Thymus (tissue), 11 donors: ENCODE measurements at regions not wholly inside any gene's neighbourhood (a gene's known extent, or its start where the extent isn't known, plus 50 kb on each side); places are given as distances from the start of the nearest gene placed in this dataset.

Experiments used
- DNase-seq, 9 donors: peaks; one replicate each; pipeline ENCODE4 v3.0.0-alpha.2; 2013; ENCODE audit warnings: low spot score in 9 of 9, low read depth in 6 of 9, missing footprints in 1 of 9
- H3K27ac ChIP-seq, 2 donors: one replicate each; pipeline ENCODE4 v1.5.1; 2013; ENCODE audit warnings: control low read depth in 1 of 2, low read depth in 1 of 2, low read length in 1 of 2, mild to moderate bottlenecking in 1 of 2, moderate library complexity in 1 of 2
- H3K27me3 ChIP-seq, 2 donors: one replicate each; pipeline ENCODE4 v1.5.1; 2013; ENCODE audit warnings: low read length in 1 of 2; ENCODE audit not compliant: control insufficient read depth in 2 of 2, insufficient read depth in 1 of 2
- H3K36me3 ChIP-seq, 2 donors: one replicate each; pipeline ENCODE4 v1.5.1; 2013; ENCODE audit warnings: low read length in 1 of 2, mild to moderate bottlenecking in 1 of 2, moderate library complexity in 1 of 2; ENCODE audit not compliant: control insufficient read depth in 2 of 2, insufficient read depth in 2 of 2
- H3K4me1 ChIP-seq, 2 donors: one replicate each; pipeline ENCODE4 v1.5.1; 2013; ENCODE audit warnings: low read length in 2 of 2; ENCODE audit not compliant: control insufficient read depth in 2 of 2, insufficient read depth in 2 of 2
- H3K4me3 ChIP-seq, 2 donors: one replicate each; pipeline ENCODE4 v1.5.1; 2013; ENCODE audit warnings: low read length in 2 of 2, control low read depth in 1 of 2, mild to moderate bottlenecking in 1 of 2
- H3K9me3 ChIP-seq, 2 donors: one replicate each; pipeline ENCODE4 v1.5.1; 2013; ENCODE audit warnings: low read length in 1 of 2, mild to moderate bottlenecking in 1 of 2; ENCODE audit not compliant: control insufficient read depth in 2 of 2, insufficient read depth in 1 of 2
- WGBS: extraction: QIAGEN DNeasy Blood & Tissue Kit; methylation state at CpG from one replicate; pipeline ENCODE4 v1.1.7; 2013; 5-methylcytosine and 5-hydroxymethylcytosine counted together
- donor health status: healthy.

DNA sequence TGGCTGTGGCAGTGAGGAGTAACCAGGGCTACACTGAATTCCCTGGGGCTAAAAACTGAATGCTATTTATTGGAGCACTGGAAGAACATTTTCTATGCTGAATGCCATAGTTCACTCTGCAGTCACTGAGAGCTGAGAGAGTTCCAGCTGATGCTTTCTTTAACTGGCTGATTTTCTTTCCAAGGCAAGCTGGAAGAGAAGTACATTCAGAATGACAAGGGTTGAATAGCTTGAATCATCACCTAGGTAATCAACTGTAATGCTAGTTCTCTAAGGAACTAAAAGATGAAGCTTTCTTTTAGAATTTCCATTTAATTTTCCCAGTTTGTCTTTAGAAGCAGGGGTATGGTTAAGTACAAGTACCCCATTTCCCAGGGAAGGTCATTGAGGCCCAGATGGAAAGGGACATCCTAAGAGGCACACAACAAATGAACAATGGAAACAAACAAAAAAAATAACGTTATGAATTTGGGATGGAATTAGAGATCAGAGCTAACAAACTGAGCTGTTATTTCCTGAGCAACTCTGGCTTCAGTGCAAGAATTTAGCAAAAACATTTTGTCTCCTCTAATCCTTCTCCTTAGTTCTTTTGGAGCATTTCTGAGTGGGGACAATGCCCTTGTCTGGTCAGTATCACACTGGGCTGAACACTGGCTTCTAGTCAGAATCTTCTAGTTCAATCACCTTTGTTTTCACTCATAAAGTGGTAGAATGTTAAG is 132.8 kb upstream of the REG3A start:
- Histone ChIP-seq H3K27me3 (no peaks in the 10 kb centered on the region), H3K4me3 (no peak overlapping the region), H3K9me3 (no peaks in the 10 kb centered on the region), H3K4me1 (no peaks in the 10 kb centered on the region), H3K36me3 (no peaks in the 10 kb centered on the region), H3K27ac (no peak overlapping the region)
- 69% methylated on average over 1 of the region's 1 CpG for WGBS
- no peak for DNase-seq

DNA sequence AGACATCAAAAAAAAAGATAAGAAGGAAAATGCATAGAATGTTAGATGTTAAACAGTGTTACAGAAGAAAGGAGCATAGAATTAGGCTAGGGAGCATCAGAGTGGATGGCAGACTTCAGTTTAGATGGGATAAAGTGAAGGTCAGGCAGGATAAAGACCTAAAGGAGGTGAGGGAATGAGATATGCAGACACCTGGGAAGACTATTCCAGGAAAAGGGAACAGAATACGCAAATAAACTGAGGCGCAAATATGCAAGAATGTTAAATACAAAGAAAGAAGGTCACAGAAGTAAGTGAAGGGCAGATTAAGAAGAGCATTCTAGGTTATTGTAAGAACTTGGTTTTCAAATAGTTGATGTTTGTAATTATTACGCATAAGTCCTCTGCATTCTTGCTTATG is 116.3 kb upstream of the REG3A start:
- Histone ChIP-seq H3K9me3 (no peaks in the 10 kb centered on the region), H3K4me3 (no peak overlapping the region), H3K27me3 (no peaks in the 10 kb centered on the region), H3K36me3 (no peaks in the 10 kb centered on the region), H3K27ac (no peak overlapping the region), H3K4me1 (no peaks in the 10 kb centered on the region)
- WGBS, result 94% methylated on average over 3 of the region's 3 CpGs
- DNase-seq, result no peak

DNA sequence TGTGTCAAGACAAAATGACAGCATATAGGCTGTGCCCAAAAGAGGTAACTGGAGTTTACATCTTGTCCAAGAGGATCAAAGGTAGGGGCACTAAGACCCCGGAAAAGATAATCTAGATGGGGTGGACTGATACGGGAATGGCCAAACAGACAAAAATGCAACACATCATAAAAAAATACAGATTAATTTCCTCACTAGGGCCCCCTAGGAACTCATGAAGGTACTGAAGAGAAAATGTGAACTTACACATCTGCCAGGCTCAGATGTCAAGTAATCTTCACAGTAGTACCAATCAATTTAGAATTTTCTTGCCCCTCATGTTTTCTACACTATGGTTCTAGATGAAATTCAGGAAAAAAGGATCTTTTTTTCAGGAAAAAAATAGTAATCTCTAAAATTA is 115.6 kb upstream of the REG3A start:
- 90% methylated on average over 2 of the region's 2 CpGs for WGBS
- no peak for DNase-seq
- Histone ChIP-seq H3K9me3 (no peaks in the 10 kb centered on the region), H3K27ac (no peak overlapping the region), H3K4me3 (no peak overlapping the region), H3K27me3 (no peaks in the 10 kb centered on the region), H3K4me1 (no peaks in the 10 kb centered on the region), H3K36me3 (no peaks in the 10 kb centered on the region)

DNA sequence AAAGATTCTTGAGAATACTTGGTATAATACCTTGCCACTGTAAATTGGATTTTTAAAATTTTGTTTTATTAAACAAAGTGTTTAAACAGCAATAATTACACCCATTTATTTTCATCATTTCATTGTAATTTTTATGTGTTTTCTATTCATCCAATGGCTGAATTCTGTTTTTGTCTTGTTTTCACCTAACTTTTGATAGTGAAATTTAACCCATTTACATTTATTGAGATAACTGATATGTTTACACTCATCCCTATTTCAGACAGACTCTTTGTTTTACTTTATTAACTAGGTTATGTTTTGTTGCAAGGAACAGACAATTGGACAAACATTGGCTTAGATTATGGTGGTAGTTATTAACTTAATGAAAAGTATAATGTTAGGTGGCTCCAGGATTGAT is 113.1 kb upstream of the REG3A start:
- no peak for DNase-seq
- Histone ChIP-seq H3K4me1 (no peaks in the 10 kb centered on the region), H3K27me3 (no peaks in the 10 kb centered on the region), H3K36me3 (no peaks in the 10 kb centered on the region), H3K9me3 (no peaks in the 10 kb centered on the region), H3K27ac (no peak overlapping the region), H3K4me3 (no peak overlapping the region)

DNA sequence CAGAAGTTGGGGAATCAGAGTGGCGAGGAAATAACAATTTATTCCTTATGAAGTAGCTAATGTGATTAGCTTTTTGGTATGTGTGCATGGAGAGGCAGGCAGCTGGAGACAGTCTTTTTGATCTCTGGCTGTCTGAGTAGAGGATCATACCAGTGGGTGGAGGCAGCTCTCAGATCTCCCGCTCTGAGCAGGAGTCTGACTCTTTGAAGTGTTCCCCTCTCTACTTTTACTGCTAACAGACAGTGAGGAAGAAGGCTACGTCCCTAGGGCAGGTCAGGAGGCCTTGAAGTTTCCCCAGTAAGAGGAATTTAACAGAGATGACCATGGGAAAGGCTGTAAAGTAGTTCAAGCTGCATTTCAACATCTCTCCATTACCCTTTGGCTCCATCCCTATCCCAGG is 111.9 kb upstream of the REG3A start:
- Histone ChIP-seq H3K9me3 (no peaks in the 10 kb centered on the region), H3K4me1 (no peaks in the 10 kb centered on the region), H3K27ac (no peak overlapping the region), H3K4me3 (no peak overlapping the region), H3K27me3 (no peaks in the 10 kb centered on the region), H3K36me3 (no peaks in the 10 kb centered on the region)
- DNase-seq, result no peak
- 66% methylated on average over 3 of the region's 3 CpGs for WGBS

DNA sequence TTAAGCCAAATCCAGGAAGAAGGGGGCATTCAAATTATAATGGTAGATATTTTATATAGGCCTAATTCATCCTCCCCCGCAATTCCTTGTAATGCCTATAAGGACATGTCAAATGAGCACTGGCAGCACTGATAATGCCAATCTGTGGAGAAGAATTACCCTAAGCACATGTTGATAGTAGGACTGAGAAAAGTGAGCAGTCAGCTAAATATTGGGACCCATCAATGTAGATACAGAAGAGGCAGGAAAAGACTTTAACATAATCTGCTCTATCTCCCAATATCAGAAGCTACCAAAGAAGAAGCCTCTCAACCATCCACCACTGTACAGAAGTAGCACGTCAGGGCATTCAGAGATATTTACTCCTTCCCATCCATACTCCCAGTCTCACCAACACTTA is 101.3 kb upstream of the REG3A start:
- Histone ChIP-seq H3K36me3 (no peaks in the 10 kb centered on the region), H3K9me3 (no peaks in the 10 kb centered on the region), H3K4me1 (no peaks in the 10 kb centered on the region), H3K27ac (no peak overlapping the region), H3K27me3 (no peaks in the 10 kb centered on the region), H3K4me3 (no peak overlapping the region)
- no peak for DNase-seq
- 93% methylated on average over 2 of the region's 2 CpGs for WGBS

DNA sequence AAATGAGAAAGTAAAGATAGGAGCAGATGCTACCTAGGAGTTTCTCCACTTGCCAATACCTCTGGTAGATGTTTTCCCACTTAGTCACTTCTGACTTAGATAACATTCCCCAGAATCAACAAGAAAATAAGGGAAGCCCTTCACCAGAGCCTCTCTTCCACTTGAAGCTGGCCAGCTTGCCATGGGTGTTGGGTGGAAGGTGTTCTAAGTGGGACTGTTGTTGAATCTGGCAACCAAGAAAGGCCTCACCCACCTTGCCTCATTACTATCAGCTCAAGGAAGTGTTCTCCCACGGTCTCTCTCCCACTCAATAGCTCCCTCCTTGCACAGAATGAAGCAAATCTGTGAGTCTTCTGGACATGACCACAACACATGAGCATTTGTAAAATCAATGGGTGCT is 100.4 kb upstream of the REG3A start:
- no peak for DNase-seq
- Histone ChIP-seq H3K36me3 (no peaks in the 10 kb centered on the region), H3K27me3 (no peaks in the 10 kb centered on the region), H3K27ac (no peak overlapping the region), H3K9me3 (no peaks in the 10 kb centered on the region), H3K4me1 (no peaks in the 10 kb centered on the region), H3K4me3 (no peak overlapping the region)
- 67% methylated on average over 1 of the region's 1 CpG for WGBS

DNA sequence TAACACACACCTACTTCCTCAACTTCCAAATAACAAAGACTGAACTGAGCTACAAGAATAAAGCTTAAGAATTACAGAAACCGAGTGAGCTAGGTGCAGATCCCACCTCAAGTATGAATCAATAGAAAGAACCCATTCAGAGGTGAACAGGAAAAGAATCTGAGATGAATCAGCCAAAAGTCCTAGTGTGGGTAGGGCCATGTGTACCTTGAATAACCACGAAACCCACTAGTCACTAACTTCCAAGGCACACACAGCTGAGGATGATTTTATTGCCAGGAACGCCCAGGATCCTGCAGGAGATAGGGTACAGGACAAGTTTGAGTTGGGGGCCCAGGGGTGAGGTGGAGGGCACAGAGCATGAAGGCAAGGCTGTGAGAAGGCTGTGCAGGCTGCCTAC is 99.7 kb upstream of the REG3A start:
- 86% methylated on average over 3 of the region's 3 CpGs for WGBS
- no peak overlapping the region for H3K4me3 ChIP-seq
- H3K4me1 ChIP-seq, result no peaks in the 10 kb centered on the region
- no peaks in the 10 kb centered on the region for H3K36me3 ChIP-seq
- DNase-seq, result no peak
- no peaks in the 10 kb centered on the region for H3K9me3 ChIP-seq
- H3K27me3 ChIP-seq, result no peaks in the 10 kb centered on the region
- H3K27ac ChIP-seq, result no peak overlapping the region

DNA sequence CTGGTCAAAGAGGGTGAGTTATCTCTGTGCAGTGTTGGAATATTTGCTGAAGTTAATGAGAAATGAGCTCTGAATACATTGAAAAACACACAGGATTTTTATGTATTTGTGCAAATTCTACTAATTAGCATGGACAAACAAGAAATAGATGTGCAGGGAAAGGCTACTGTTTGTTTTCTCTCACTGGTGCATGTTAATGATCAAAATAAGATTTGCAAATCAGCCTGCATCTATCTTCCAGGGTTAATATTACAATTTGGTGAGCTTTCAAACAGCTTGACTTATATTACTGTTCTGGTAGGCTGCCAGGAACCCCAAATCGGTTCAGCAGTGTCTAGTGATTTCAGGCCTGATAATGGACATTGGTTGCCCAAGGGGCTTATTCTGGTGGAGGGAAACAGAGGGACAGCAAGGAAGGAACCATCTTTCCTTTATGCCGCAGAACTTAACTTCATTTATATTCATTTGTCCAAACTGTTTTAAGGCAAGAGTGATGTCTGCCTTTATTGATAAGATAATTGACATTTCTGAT is 93.8 kb upstream of the REG3A start:
- Histone ChIP-seq H3K4me1 (no peaks in the 10 kb centered on the region), H3K36me3 (no peaks in the 10 kb centered on the region), H3K27me3 (no peaks in the 10 kb centered on the region), H3K4me3 (no peak overlapping the region), H3K9me3 (no peaks in the 10 kb centered on the region), H3K27ac (no peak overlapping the region)
- no peak for DNase-seq
- WGBS, result 90% methylated on average over 2 of the region's 2 CpGs
